HCT116 (cell line): ENCODE measurements at regions not wholly inside any gene's neighbourhood (a gene's known extent, or its start where the extent isn't known, plus 50 kb on each side); places are given as distances from the start of the nearest gene placed in this dataset.

Source experiments
- ATAC-seq: fragments of 200-7000 bp; cut with Tn5 transposase; 2 replicates; pipeline ENCODE4 v1.9.1; 2020; ENCODE audit warnings: mild to moderate bottlenecking, moderate library complexity
- BruUV-seq: library from RNA; stranded (reverse); fragments of 400-500 nt; replicated peaks from 2 replicates; lab custom pipeline; 2021; lab: Mats Ljungman, UMichigan
- CTCF ChIA-PET: fragments of 300-600 bp; sonication (Branson Sonifier 250); formaldehyde crosslinking; loops from one replicate; lab custom pipeline; 2021; ENCODE audit warnings: antibody characterized with exemption; lab: Charles Lee
- POLR2A ChIA-PET: fragments of 300-600, 350-600 bp; sonication (Branson Sonifier 250); formaldehyde crosslinking; loops from one replicate; lab custom pipeline; 2021; ENCODE audit warnings: antibody characterized with exemption; lab: Charles Lee
- RAD21 ChIA-PET, 2 experiments: fragments of 300-600 bp; sonication (Branson Sonifier 250); formaldehyde crosslinking; loops; one replicate each; lab custom pipeline; 2023; ENCODE audit warnings: low total read pairs in 2 of 2; ENCODE audit not compliant: uncharacterized antibody in 2 of 2, unreplicated experiment in 2 of 2, low non-redundant PET in 1 of 2; lab: Charles Lee
- DNase-seq: peaks from one replicate; pipeline ENCODE4 v3.0.0-alpha.2; 2010; ENCODE audit warnings: low read depth, low spot score
- H2AFZ ChIP-seq: fragments of 200-600 bp; shearing (Covaris generic), sonication (generic); 2 replicates; pipeline ENCODE4 v1.6.1; 2017; ENCODE audit warnings: low read depth, mixed run types, mixed read lengths, antibody characterized with exemption, low read length; ENCODE audit not compliant: poor library complexity, severe bottlenecking
- H3K27ac ChIP-seq: 2 replicates; pipeline ENCODE4 v1.5.1; 2012; ENCODE audit warnings: low read depth, low read length
- H3K27me3 ChIP-seq: fragments of 200-600 bp; sonication (generic); 2 replicates; pipeline ENCODE4 v1.6.1; 2016; ENCODE audit warnings: mixed run types, low read length, mixed read lengths; ENCODE audit not compliant: insufficient read depth
- H3K36me3 ChIP-seq, 2 experiments: fragments of 200-500 bp in 1 of 2; fragments of 200-600 bp in 1 of 2; sonication (Bioruptor generic) in 1 of 2; sonication (generic) in 1 of 2; 2 replicates each; pipeline versions ENCODE4 v1.5.1 to v1.6.1; 2014 to 2016; ENCODE audit warnings: low read length in 2 of 2, inconsistent platforms in 1 of 2, mixed read lengths in 1 of 2, mixed run types in 1 of 2; ENCODE audit not compliant: insufficient read depth in 2 of 2, control insufficient read depth in 1 of 2
- H3K4me1 ChIP-seq, 2 experiments: fragments of 200-600 bp in 1 of 2; sonication (generic) in 1 of 2; 2 replicates each; pipeline versions ENCODE4 v1.5.1 to v1.6.1; 2012 to 2017; ENCODE audit warnings: low read length in 2 of 2, inconsistent platforms in 1 of 2, mild to moderate bottlenecking in 1 of 2, mixed read lengths in 1 of 2, mixed run types in 1 of 2, moderate library complexity in 1 of 2; ENCODE audit not compliant: insufficient read depth in 2 of 2, control insufficient read depth in 1 of 2
- H3K4me2 ChIP-seq: fragments of 200-600 bp; sonication (generic); 2 replicates; pipeline ENCODE4 v1.6.1; 2017; ENCODE audit warnings: mixed run types, low read length, mixed read lengths
- H3K4me3 ChIP-seq, 2 experiments: fragments of 200-600 bp in 1 of 2; sonication (generic) in 1 of 2; replicated peaks in 1 of 2; 2 replicates each; pipeline ENCODE4 v1.5.1; 2011 to 2016; ENCODE audit warnings: low read length in 2 of 2, control low read depth in 1 of 2, low read depth in 1 of 2, mild to moderate bottlenecking in 1 of 2, mixed read lengths in 1 of 2, mixed run types in 1 of 2
- H3K79me2 ChIP-seq: fragments of 200-600 bp; sonication (generic); 2 replicates; pipeline ENCODE4 v1.6.1; 2017; ENCODE audit warnings: mild to moderate bottlenecking, mixed run types, low read length, moderate library complexity, mixed read lengths; ENCODE audit not compliant: insufficient read depth
- H3K9ac ChIP-seq: fragments of 200-600 bp; sonication (generic); 2 replicates; pipeline ENCODE4 v1.6.1; 2016; ENCODE audit warnings: low read length, mixed read lengths
- H3K9me2 ChIP-seq: fragments of 200-600 bp; sonication (generic), shearing (Covaris generic); 2 replicates; pipeline ENCODE4 v1.6.1; 2017; ENCODE audit warnings: mixed run types, mild to moderate bottlenecking, moderate library complexity; ENCODE audit not compliant: insufficient read depth
- H3K9me3 ChIP-seq, 2 experiments: fragments of 200-500 bp in 1 of 2; fragments of 200-600 bp in 1 of 2; sonication (Bioruptor generic) in 1 of 2; sonication (generic) in 1 of 2; 2 replicates each; pipeline ENCODE4 v1.6.1; 2014 to 2017; ENCODE audit warnings: low read length in 2 of 2, mixed read lengths in 2 of 2, inconsistent platforms in 1 of 2, low read depth in 1 of 2, mild to moderate bottlenecking in 1 of 2, mixed run types in 1 of 2, moderate library complexity in 1 of 2; ENCODE audit not compliant: control insufficient read depth in 1 of 2, insufficient read depth in 1 of 2
- H4K20me1 ChIP-seq: fragments of 200-600 bp; sonication (generic), shearing (Covaris generic); 2 replicates; pipeline ENCODE4 v1.6.1; 2017; ENCODE audit warnings: mixed run types, mild to moderate bottlenecking, moderate library complexity; ENCODE audit not compliant: insufficient read depth
- ATF3 ChIP-seq: IDR thresholded peaks from 2 replicates; pipeline ENCODE4 v1.6.1; 2012
- CBX3 ChIP-seq: IDR thresholded peaks from 2 replicates; pipeline ENCODE4 v1.6.1; 2012; ENCODE audit warnings: low read depth
- CTCF ChIP-seq, 3 experiments: fragments of 200-600 bp in 1 of 3; sonication (generic) in 1 of 3; IDR thresholded peaks in 2 of 3; conservative IDR thresholded peaks in 1 of 3; 2 replicates each; pipeline ENCODE4 v1.5.1; 2012 to 2017; ENCODE audit warnings: low read depth in 2 of 3, low read length in 2 of 3, antibody characterized with exemption in 1 of 3, borderline replicate concordance in 1 of 3, control low read depth in 1 of 3, mild to moderate bottlenecking in 1 of 3, mixed read lengths in 1 of 3, mixed run types in 1 of 3, moderate library complexity in 1 of 3; ENCODE audit not compliant: insufficient read depth in 1 of 3
- EGR1 ChIP-seq: IDR thresholded peaks from 2 replicates; pipeline ENCODE4 v1.6.1; 2012; ENCODE audit warnings: low read depth
- ELF1 ChIP-seq: IDR thresholded peaks from 2 replicates; pipeline ENCODE4 v1.6.1; 2012; ENCODE audit warnings: low read depth, borderline replicate concordance
- EZH2 ChIP-seq: fragments of 200-600 bp; sonication (generic); IDR thresholded peaks from 2 replicates; pipeline ENCODE4 v1.6.1; 2017; ENCODE audit warnings: antibody characterized with exemption, mixed run types
- EZH2phosphoT487 ChIP-seq: fragments of 200-600 bp; IDR thresholded peaks from 2 replicates; pipeline ENCODE4 v1.6.1; 2018; ENCODE audit warnings: antibody characterized with exemption, borderline replicate concordance
- FOSL1 ChIP-seq: IDR thresholded peaks from 2 replicates; pipeline ENCODE4 v1.6.1; 2012; ENCODE audit warnings: low read depth
- JUND ChIP-seq: IDR thresholded peaks from 2 replicates; pipeline ENCODE4 v1.6.1; 2012
- POLR2A ChIP-seq: IDR thresholded peaks from 2 replicates; pipeline ENCODE4 v1.7.0; 2011; ENCODE audit warnings: borderline replicate concordance; ENCODE audit not compliant: insufficient read depth, insufficient read length; ENCODE audit errors: extremely low read depth
- POLR2AphosphoS5 ChIP-seq: IDR thresholded peaks from 2 replicates; pipeline ENCODE4 v1.6.1; 2011; ENCODE audit warnings: mild to moderate bottlenecking, low read depth, low read length, moderate library complexity
- RAD21 ChIP-seq: IDR thresholded peaks from 2 replicates; pipeline ENCODE4 v1.6.1; 2012; ENCODE audit warnings: low read depth, mild to moderate bottlenecking
- SIN3A ChIP-seq: IDR thresholded peaks from 2 replicates; pipeline ENCODE4 v1.6.1; 2012; ENCODE audit warnings: low read depth
- SRF ChIP-seq: IDR thresholded peaks from 2 replicates; pipeline ENCODE4 v1.6.1; 2012; ENCODE audit warnings: low read depth
- TCF7L2 ChIP-seq: IDR thresholded peaks from 2 replicates; pipeline ENCODE4 v1.7.0; 2011; ENCODE audit warnings: borderline replicate concordance, inconsistent platforms; ENCODE audit not compliant: insufficient read depth, insufficient read length; ENCODE audit errors: extremely low read depth
- ZFX ChIP-seq: fragments of 450-650 bp; IDR thresholded peaks from 2 replicates; pipeline ENCODE4 v1.6.1; 2017
- ZNF274 ChIP-seq: fragments of 200-500 bp; sonication (Bioruptor generic); IDR thresholded peaks from 2 replicates; pipeline ENCODE4 v1.6.1; 2014; ENCODE audit warnings: mild to moderate bottlenecking, low read depth, low read length, inconsistent platforms
- intact Hi-C: fragments of 100-400 bp; cut with micrococcal nuclease; formaldehyde crosslinking; loops from 2 replicates; pipeline ENCODE4 v1.10.0; 2022
- TF ChIP-seq, protein P1 (sequence below): IDR thresholded peaks from 2 replicates; pipeline ENCODE4 v1.6.1; 2012

- H3K79me2 ChIP-seq = no peaks in the 10 kb centered on the region
- H3K9me3 ChIP-seq = peaks cover 4 to 12% of the 10 kb centered on the region in 2 experiments; a peak in 3 of 4 replicates
- no peak overlapping the region for H2AFZ ChIP-seq
- H3K9ac ChIP-seq = no peak overlapping the region
- TF ChIP-seq EGR1 = no peak
- TF ChIP-seq CBX3 = no peak
- no peak for TF ChIP-seq ZNF274
- no peak for TF ChIP-seq JUND
- no peak for TF ChIP-seq SRF
- TF ChIP-seq EZH2phosphoT487 = no peak
- TF ChIP-seq, protein P1, sequence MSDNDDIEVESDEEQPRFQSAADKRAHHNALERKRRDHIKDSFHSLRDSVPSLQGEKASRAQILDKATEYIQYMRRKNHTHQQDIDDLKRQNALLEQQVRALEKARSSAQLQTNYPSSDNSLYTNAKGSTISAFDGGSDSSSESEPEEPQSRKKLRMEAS = no peak
- no peak for TF ChIP-seq SIN3A
- no peak for TF ChIP-seq FOSL1
- no peak for TF ChIP-seq TCF7L2
- no peak for TF ChIP-seq ZFX
- TF ChIP-seq CTCF (IDR thresholded peaks at IDR 0.05 in 2 of 3, conservative IDR thresholded peaks at IDR 0.05 in 1 of 3; ENCODE audit: borderline replicate concordance in 1 of 3, insufficient read depth in 1 of 3, low read depth in 2 of 3, low read length in 2 of 3) = no peak
- TF ChIP-seq POLR2A = no peak
- no peak for TF ChIP-seq ATF3
- TF ChIP-seq POLR2AphosphoS5 = no peak
- TF ChIP-seq EZH2 = no peak
- no peak for TF ChIP-seq ELF1
- TF ChIP-seq RAD21 = no peak
- RAD21 ChIA-PET = no interaction called here
- no peaks in the 10 kb centered on the region for H3K27me3 ChIP-seq
- BruUV-seq = no TSS peak
- no peaks in the 10 kb centered on the region for H3K4me1 ChIP-seq
- no peaks in the 10 kb centered on the region for H3K36me3 ChIP-seq
- no peaks in the 10 kb centered on the region for H4K20me1 ChIP-seq
- no peak overlapping the region for H3K27ac ChIP-seq
- H3K4me3 ChIP-seq = no peak overlapping the region
- no peaks in the 10 kb centered on the region for H3K9me2 ChIP-seq
- DNase-seq = no peak
- H3K4me2 ChIP-seq = no peak overlapping the region
- POLR2A ChIA-PET = no interaction called here
- no peak for ATAC-seq
- intact Hi-C loops = no loop called here
- CTCF ChIA-PET = no interaction called here
Measured at GRCh38 chr2:144259332-144259731, 260.6 kb downstream of the ZEB2 start.
